Astrocyte (in vitro differentiated cells and primary cell): ENCODE measurements at regions not wholly inside any gene's neighbourhood (a gene's known extent, or its start where the extent isn't known, plus 50 kb on each side); places are given as distances from the start of the nearest gene placed in this dataset.

ENCODE experiments used
- DNase-seq: peaks from one replicate; pipeline ENCODE4 v3.0.0-alpha.2; 2010; ENCODE audit warnings: low read depth
- FAIRE-seq: peaks from 2 replicates; lab custom pipeline; 2011; peaks lifted over from hg19 to GRCh38; lab: Jason Lieb, UNC
- H2AFZ ChIP-seq: 2 replicates; pipeline ENCODE4 v1.6.0; 2012; ENCODE audit warnings: low read depth, low read length, inconsistent platforms
- H3K27ac ChIP-seq: 2 replicates; pipeline ENCODE4 v1.5.1; 2011; ENCODE audit warnings: low read depth, low read length, inconsistent platforms
- H3K27me3 ChIP-seq: 2 replicates; pipeline ENCODE4 v1.6.0; 2011; ENCODE audit warnings: low read length, inconsistent platforms; ENCODE audit not compliant: insufficient read depth
- H3K36me3 ChIP-seq: 2 replicates; pipeline ENCODE4 v1.5.1; 2011; ENCODE audit warnings: low read length, inconsistent platforms; ENCODE audit not compliant: insufficient read depth
- H3K4me1 ChIP-seq: 2 replicates; pipeline ENCODE4 v1.5.1; 2011; ENCODE audit warnings: low read length, inconsistent platforms; ENCODE audit not compliant: insufficient read depth
- H3K4me2 ChIP-seq: 2 replicates; pipeline ENCODE4 v1.6.0; 2012; ENCODE audit warnings: low read length, inconsistent platforms
- H3K4me3 ChIP-seq: 2 replicates; pipeline ENCODE4 v1.5.1; 2011; ENCODE audit warnings: low read depth, mild to moderate bottlenecking, low read length, inconsistent platforms; ENCODE audit not compliant: insufficient read depth
- H3K79me2 ChIP-seq: 2 replicates; pipeline ENCODE4 v1.6.0; 2012; ENCODE audit warnings: mild to moderate bottlenecking, low read length, inconsistent platforms; ENCODE audit not compliant: insufficient read depth
- H3K9ac ChIP-seq: 2 replicates; pipeline ENCODE4 v1.6.0; 2012; ENCODE audit warnings: mild to moderate bottlenecking, low read length, inconsistent platforms
- H3K9me3 ChIP-seq: 2 replicates; pipeline ENCODE4 v1.5.1; 2012; ENCODE audit warnings: low read depth, mild to moderate bottlenecking, low read length, inconsistent platforms; ENCODE audit not compliant: insufficient read depth
- H4K20me1 ChIP-seq: 2 replicates; pipeline ENCODE4 v1.6.0; 2012; ENCODE audit warnings: low read length, inconsistent platforms; ENCODE audit not compliant: insufficient read depth
- H3K27ac Mint-ChIP-seq: one replicate; pipeline ENCODE4 v1.8.0; 2021; ENCODE audit warnings: mild to moderate bottlenecking, mixed read lengths; ENCODE audit not compliant: unreplicated experiment
- H3K27me3 Mint-ChIP-seq: one replicate; pipeline ENCODE4 v1.8.0; 2021; ENCODE audit warnings: low read depth, mixed read lengths; ENCODE audit not compliant: unreplicated experiment
- H3K36me3 Mint-ChIP-seq: one replicate; pipeline ENCODE4 v1.8.0; 2021; ENCODE audit warnings: low read depth, mixed read lengths; ENCODE audit not compliant: unreplicated experiment
- H3K4me1 Mint-ChIP-seq: one replicate; pipeline ENCODE4 v1.8.0; 2021; ENCODE audit warnings: low read depth, mixed read lengths; ENCODE audit not compliant: unreplicated experiment
- H3K4me3 Mint-ChIP-seq: one replicate; pipeline ENCODE4 v1.8.0; 2021; ENCODE audit warnings: mild to moderate bottlenecking, moderate library complexity, mixed read lengths; ENCODE audit not compliant: unreplicated experiment
- H3K9me3 Mint-ChIP-seq: one replicate; pipeline ENCODE4 v1.8.0; 2021; ENCODE audit warnings: mild to moderate bottlenecking, mixed read lengths; ENCODE audit not compliant: unreplicated experiment
- CTCF ChIP-seq: IDR thresholded peaks from 2 replicates; pipeline ENCODE4 v1.5.1; 2011; ENCODE audit warnings: low read depth, mild to moderate bottlenecking, inconsistent platforms, low read length, moderate library complexity; ENCODE audit not compliant: insufficient read depth
- EZH2 ChIP-seq: IDR thresholded peaks from 2 replicates; pipeline ENCODE4 v1.6.1; 2012; ENCODE audit warnings: mild to moderate bottlenecking, low read length, inconsistent platforms; ENCODE audit not compliant: insufficient read depth

- H3K4me1 ChIP-seq: peaks cover 4% of the 10 kb centered on the region
- no peaks in the 10 kb centered on the region for H3K9me3 ChIP-seq
- FAIRE-seq (no peak), DNase-seq (no peak)
- H3K27ac Mint-ChIP-seq: no peak overlapping the region
- H2AFZ ChIP-seq: no peak overlapping the region
- TF ChIP-seq EZH2 (no peak), CTCF (no peak)
- no peak overlapping the region for H3K4me3 Mint-ChIP-seq
- no peak overlapping the region for H3K27ac ChIP-seq
- H3K4me3 ChIP-seq: no peak overlapping the region
- H3K9me3 Mint-ChIP-seq: peaks cover 5% of the 10 kb centered on the region
- H4K20me1 ChIP-seq: no peaks in the 10 kb centered on the region
- H3K36me3 ChIP-seq: no peaks in the 10 kb centered on the region
- H3K79me2 ChIP-seq: no peaks in the 10 kb centered on the region
- no peaks in the 10 kb centered on the region for H3K27me3 Mint-ChIP-seq
- no peak overlapping the region for H3K4me2 ChIP-seq
- no peaks in the 10 kb centered on the region for H3K4me1 Mint-ChIP-seq
- H3K36me3 Mint-ChIP-seq: no peaks in the 10 kb centered on the region
- H3K27me3 ChIP-seq: no peaks in the 10 kb centered on the region
- H3K9ac ChIP-seq: no peak overlapping the region
These were observed 524.7 kb upstream of the TMEM132C start for GRCh38 chr12:127742231-127742630.

- Histone ChIP-seq H3K27ac (no peak overlapping the region), H3K4me3 (no peak overlapping the region), H3K27me3 (no peaks in the 10 kb centered on the region), H3K4me1 (peaks cover 4% of the 10 kb centered on the region), H3K9ac (no peak overlapping the region), H3K36me3 (no peaks in the 10 kb centered on the region), H3K9me3 (no peaks in the 10 kb centered on the region), H4K20me1 (no peaks in the 10 kb centered on the region), H3K4me2 (no peak overlapping the region), H3K79me2 (no peaks in the 10 kb centered on the region), H2AFZ (no peak overlapping the region)
- H3K27ac Mint-ChIP-seq: no peak overlapping the region
- no peak for FAIRE-seq
- peaks cover 2% of the 10 kb centered on the region for H3K9me3 Mint-ChIP-seq
- H3K27me3 Mint-ChIP-seq: no peaks in the 10 kb centered on the region
- H3K36me3 Mint-ChIP-seq: no peaks in the 10 kb centered on the region
- TF ChIP-seq EZH2 (no peak), CTCF (no peak)
- H3K4me3 Mint-ChIP-seq: no peak overlapping the region
- DNase-seq: no peak
- no peaks in the 10 kb centered on the region for H3K4me1 Mint-ChIP-seq
These were observed 521.3 kb upstream of the TMEM132C start for GRCh38 chr12:127745469-127746212.

GRCh38 chr12:127749416-127749815, 517.6 kb upstream of the TMEM132C start:
- no peak for FAIRE-seq
- no peak overlapping the region for H3K4me3 Mint-ChIP-seq
- no peaks in the 10 kb centered on the region for H3K27me3 Mint-ChIP-seq
- no peaks in the 10 kb centered on the region for H3K4me1 Mint-ChIP-seq
- no peak overlapping the region for H3K4me3 ChIP-seq
- H3K9me3 Mint-ChIP-seq: peaks cover 5% of the 10 kb centered on the region
- TF ChIP-seq CTCF: no peak
- TF ChIP-seq EZH2: no peak
- H3K36me3 ChIP-seq: no peaks in the 10 kb centered on the region
- H3K27me3 ChIP-seq: no peaks in the 10 kb centered on the region
- H3K36me3 Mint-ChIP-seq: no peaks in the 10 kb centered on the region
- H3K4me1 ChIP-seq: no peaks in the 10 kb centered on the region
- H3K9me3 ChIP-seq: no peaks in the 10 kb centered on the region
- no peaks in the 10 kb centered on the region for H4K20me1 ChIP-seq
- no peak overlapping the region for H3K4me2 ChIP-seq
- no peak overlapping the region for H3K9ac ChIP-seq
- H3K27ac ChIP-seq: no peak overlapping the region
- no peak overlapping the region for H2AFZ ChIP-seq
- no peaks in the 10 kb centered on the region for H3K79me2 ChIP-seq
- H3K27ac Mint-ChIP-seq: no peak overlapping the region
- no peak for DNase-seq
